HEK293 (cell line): ENCODE measurements at regions not wholly inside any gene's neighbourhood (a gene's known extent, or its start where the extent isn't known, plus 50 kb on each side); places are given as distances from the start of the nearest gene placed in this dataset.

Experiments used
- CTCF ChIA-PET: fragments of 350-600 bp; formaldehyde crosslinking; extraction: SDS; loops from one replicate; lab custom pipeline; 2021; ENCODE audit warnings: antibody characterized with exemption; lab: Yijun Ruan, JAX
- POLR2A ChIA-PET: fragments of 300-600 bp; formaldehyde crosslinking; extraction: SDS; loops from one replicate; lab custom pipeline; 2020; ENCODE audit warnings: antibody characterized with exemption, inconsistent platforms; lab: Yijun Ruan, JAX
- H3K27ac ChIP-seq: fragments of 200-500 bp; sonication (Bioruptor generic); 2 replicates; pipeline ENCODE4 v1.5.1; 2014; ENCODE audit warnings: low read depth, low read length, control low read depth, inconsistent platforms; ENCODE audit errors: extremely low read depth
- H3K36me3 ChIP-seq, 2 experiments: fragments of 200-500 bp in 1 of 2; sonication (Bioruptor generic) in 1 of 2; 1 replicate in 1 of 2; 2 replicates in 1 of 2; pipeline ENCODE4 v1.5.1; 2014 to 2017; ENCODE audit warnings: inconsistent platforms in 2 of 2, low read length in 2 of 2; ENCODE audit not compliant: control insufficient read depth in 2 of 2, insufficient read depth in 1 of 2
- H3K4me1 ChIP-seq: fragments of 200-500 bp; sonication (Bioruptor generic); 2 replicates; pipeline ENCODE4 v1.5.1; 2014; ENCODE audit warnings: mild to moderate bottlenecking, low read length, inconsistent platforms; ENCODE audit not compliant: control insufficient read depth, insufficient read depth
- H3K4me3 ChIP-seq: 2 replicates; pipeline ENCODE4 v1.5.1; 2011; ENCODE audit warnings: low read depth, mild to moderate bottlenecking, control low read depth, low read length, moderate library complexity
- H3K9me3 ChIP-seq: fragments of 200-500 bp; sonication (Bioruptor generic); 2 replicates; pipeline ENCODE4 v1.5.1; 2014; ENCODE audit warnings: low read depth, low read length, inconsistent platforms; ENCODE audit not compliant: control insufficient read depth, insufficient read depth
- FEZF1 ChIP-seq: fragments of 450-650 bp; formaldehyde crosslinking; IDR thresholded peaks from 2 replicates; pipeline ENCODE4 v1.5.1; 2016; ENCODE audit warnings: missing biosample characterization, missing genetic modification characterization
- IKZF3 ChIP-seq: fragments of 450-650 bp; IDR thresholded peaks from 2 replicates; pipeline ENCODE4 v1.5.0; 2018; ENCODE audit warnings: missing biosample characterization, mild to moderate bottlenecking, missing genetic modification characterization, moderate library complexity
- KLF1 ChIP-seq: fragments of 450-650 bp; formaldehyde crosslinking; IDR thresholded peaks from 2 replicates; pipeline ENCODE4 v1.5.1; 2016; ENCODE audit warnings: missing biosample characterization, missing genetic modification characterization
- KLF7 ChIP-seq: fragments of 450-650 bp; formaldehyde crosslinking; IDR thresholded peaks from 2 replicates; pipeline ENCODE4 v1.5.1; 2016; ENCODE audit warnings: missing biosample characterization, missing genetic modification characterization, borderline replicate concordance
- MEIS1 ChIP-seq: sonication (generic); formaldehyde crosslinking; IDR thresholded peaks from 2 replicates; pipeline ENCODE4 v1.8.1; 2022; ENCODE audit warnings: missing genetic modification reagents, mild to moderate bottlenecking, borderline replicate concordance
- OSR2 ChIP-seq: fragments of 450-650 bp; formaldehyde crosslinking; IDR thresholded peaks from 2 replicates; pipeline ENCODE4 v1.5.1; 2016; ENCODE audit warnings: missing biosample characterization, missing genetic modification characterization
- ZBTB20 ChIP-seq: fragments of 450-650 bp; formaldehyde crosslinking; IDR thresholded peaks from 2 replicates; pipeline ENCODE4 v1.5.1; 2016; ENCODE audit warnings: missing biosample characterization, missing genetic modification characterization
- ZBTB8A ChIP-seq: fragments of 450-650 bp; formaldehyde crosslinking; IDR thresholded peaks from 2 replicates; pipeline ENCODE4 v1.5.1; 2016; ENCODE audit warnings: missing biosample characterization, missing genetic modification characterization
- ZNF146 ChIP-seq: fragments of 450-650 bp; formaldehyde crosslinking; IDR thresholded peaks from 2 replicates; pipeline ENCODE4 v1.5.1; 2016; ENCODE audit warnings: missing biosample characterization, missing genetic modification characterization
- ZNF18 ChIP-seq: fragments of 450-650 bp; formaldehyde crosslinking; IDR thresholded peaks from 2 replicates; pipeline ENCODE4 v1.5.1; 2016; ENCODE audit warnings: missing biosample characterization, missing genetic modification characterization
- ZNF239 ChIP-seq: fragments of 450-650 bp; formaldehyde crosslinking; IDR thresholded peaks from 2 replicates; pipeline ENCODE4 v1.5.1; 2016; ENCODE audit warnings: missing biosample characterization, missing genetic modification characterization
- ZNF24 ChIP-seq: fragments of 450-650 bp; formaldehyde crosslinking; IDR thresholded peaks from 2 replicates; pipeline ENCODE4 v1.5.1; 2016; ENCODE audit warnings: missing biosample characterization, missing genetic modification characterization
- ZNF404 ChIP-seq: fragments of 450-650 bp; formaldehyde crosslinking; IDR thresholded peaks from 2 replicates; pipeline ENCODE4 v1.5.1; 2017; ENCODE audit warnings: missing biosample characterization, missing genetic modification characterization
- ZNF501 ChIP-seq: fragments of 450-650 bp; formaldehyde crosslinking; IDR thresholded peaks from 2 replicates; pipeline ENCODE4 v1.5.1; 2016; ENCODE audit warnings: missing biosample characterization, missing genetic modification characterization
- ZNF623 ChIP-seq: fragments of 450-650 bp; formaldehyde crosslinking; IDR thresholded peaks from 2 replicates; pipeline ENCODE4 v1.5.1; 2016; ENCODE audit warnings: missing biosample characterization, missing genetic modification characterization
- ZNF658 ChIP-seq: fragments of 450-650 bp; formaldehyde crosslinking; IDR thresholded peaks from 2 replicates; pipeline ENCODE4; 2016; ENCODE audit warnings: missing biosample characterization, missing genetic modification characterization
- ZNF670 ChIP-seq: fragments of 450-650 bp; formaldehyde crosslinking; IDR thresholded peaks from 2 replicates; pipeline ENCODE4 v1.5.1; 2016; ENCODE audit warnings: missing biosample characterization, missing genetic modification characterization, low read depth
- ZNF777 ChIP-seq: fragments of 450-650 bp; formaldehyde crosslinking; IDR thresholded peaks from 2 replicates; pipeline ENCODE4 v1.5.1; 2017; ENCODE audit warnings: missing biosample characterization, missing genetic modification characterization, borderline replicate concordance
- ZSCAN16 ChIP-seq: fragments of 450-650 bp; formaldehyde crosslinking; IDR thresholded peaks from 2 replicates; pipeline ENCODE4 v1.5.1; 2016; ENCODE audit warnings: missing biosample characterization, missing genetic modification characterization
- ZSCAN23 ChIP-seq: fragments of 450-650 bp; formaldehyde crosslinking; IDR thresholded peaks from 2 replicates; pipeline ENCODE4 v1.5.1; 2016; ENCODE audit warnings: missing biosample characterization, missing genetic modification characterization
- TF ChIP-seq, protein P1 (sequence below): fragments of 450-650 bp; formaldehyde crosslinking; IDR thresholded peaks from 2 replicates; pipeline ENCODE4 v1.5.1; 2017; ENCODE audit warnings: missing biosample characterization, missing genetic modification characterization
- TF ChIP-seq, protein P2 (sequence below): fragments of 450-650 bp; formaldehyde crosslinking; IDR thresholded peaks from 2 replicates; pipeline ENCODE4 v1.5.1; 2016; ENCODE audit warnings: missing biosample characterization, missing genetic modification characterization
- TF ChIP-seq, protein P3 (sequence below): IDR thresholded peaks from 2 replicates; pipeline ENCODE4 v1.6.1; 2011; ENCODE audit warnings: mild to moderate bottlenecking, low read depth, low read length, borderline replicate concordance
- TF ChIP-seq, protein P4 (sequence below): fragments of 450-650 bp; formaldehyde crosslinking; IDR thresholded peaks from 2 replicates; pipeline ENCODE4 v1.5.1; 2016; ENCODE audit warnings: missing biosample characterization, missing genetic modification characterization

- Histone ChIP-seq H3K4me1 (no peaks in the 10 kb centered on the region), H3K4me3 (no peak overlapping the region)
- CTCF ChIA-PET: interaction anchor here (1.0 to 5.0 kb wide), 2 partner anchors 12 to 510 kb away, joined by 3 to 45 read pairs; no protein-coding TSS in a partner anchor
- TF ChIP-seq, protein P1, sequence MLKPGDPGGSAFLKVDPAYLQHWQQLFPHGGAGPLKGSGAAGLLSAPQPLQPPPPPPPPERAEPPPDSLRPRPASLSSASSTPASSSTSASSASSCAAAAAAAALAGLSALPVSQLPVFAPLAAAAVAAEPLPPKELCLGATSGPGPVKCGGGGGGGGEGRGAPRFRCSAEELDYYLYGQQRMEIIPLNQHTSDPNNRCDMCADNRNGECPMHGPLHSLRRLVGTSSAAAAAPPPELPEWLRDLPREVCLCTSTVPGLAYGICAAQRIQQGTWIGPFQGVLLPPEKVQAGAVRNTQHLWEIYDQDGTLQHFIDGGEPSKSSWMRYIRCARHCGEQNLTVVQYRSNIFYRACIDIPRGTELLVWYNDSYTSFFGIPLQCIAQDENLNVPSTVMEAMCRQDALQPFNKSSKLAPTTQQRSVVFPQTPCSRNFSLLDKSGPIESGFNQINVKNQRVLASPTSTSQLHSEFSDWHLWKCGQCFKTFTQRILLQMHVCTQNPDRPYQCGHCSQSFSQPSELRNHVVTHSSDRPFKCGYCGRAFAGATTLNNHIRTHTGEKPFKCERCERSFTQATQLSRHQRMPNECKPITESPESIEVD (tag by site-specific recombination): no peak
- TF ChIP-seq ZSCAN23 (tag by site-specific recombination) (no peak), KLF7 (tag by site-specific recombination) (no peak), ZNF623 (tag by site-specific recombination) (no peak)
- TF ChIP-seq, all 188 proteins: peak for 0
- POLR2A ChIA-PET: no interaction called here
- Histone ChIP-seq H3K27ac (no peak overlapping the region), H3K9me3 (no peaks in the 10 kb centered on the region), H3K36me3 (no peaks in the 10 kb centered on the region)
Measured at GRCh38 chr6:168880271-168880670, 373.4 kb downstream of the THBS2 start.

DNA sequence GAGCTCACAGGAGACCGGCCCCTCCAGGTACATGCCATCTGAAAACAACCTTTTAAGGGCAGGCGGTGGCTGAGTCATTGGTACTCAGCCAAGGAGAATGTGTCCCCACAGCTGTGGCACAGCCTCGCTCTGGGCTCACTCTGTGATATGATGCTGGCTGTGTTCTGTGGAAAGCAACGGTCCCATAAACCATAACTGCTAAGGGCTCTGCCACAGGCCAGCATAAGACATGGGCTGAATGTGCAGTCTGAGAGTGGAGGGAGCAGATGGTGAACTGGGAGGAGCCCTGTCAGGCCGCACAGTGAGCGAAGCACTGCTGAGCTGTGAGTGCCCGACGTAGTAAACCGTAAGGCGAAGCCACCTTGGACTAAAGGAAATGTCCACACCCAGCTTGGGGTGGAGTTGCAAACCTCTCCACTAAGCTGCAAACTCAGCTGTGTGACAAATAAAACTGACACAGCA, 375.8 kb downstream of the THBS2 start:
- no peaks in the 10 kb centered on the region for H3K9me3 ChIP-seq
- no peak for TF ChIP-seq ZSCAN16 (tag by site-specific recombination)
- TF ChIP-seq, protein P2, sequence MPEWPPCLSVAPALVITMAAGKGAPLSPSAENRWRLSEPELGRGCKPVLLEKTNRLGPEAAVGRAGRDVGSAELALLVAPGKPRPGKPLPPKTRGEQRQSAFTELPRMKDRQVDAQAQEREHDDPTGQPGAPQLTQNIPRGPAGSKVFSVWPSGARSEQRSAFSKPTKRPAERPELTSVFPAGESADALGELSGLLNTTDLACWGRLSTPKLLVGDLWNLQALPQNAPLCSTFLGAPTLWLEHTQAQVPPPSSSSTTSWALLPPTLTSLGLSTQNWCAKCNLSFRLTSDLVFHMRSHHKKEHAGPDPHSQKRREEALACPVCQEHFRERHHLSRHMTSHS (tag by site-specific recombination): no peak
- no peak for TF ChIP-seq ZNF501 (tag by site-specific recombination)
- no peaks in the 10 kb centered on the region for H3K4me1 ChIP-seq
- H3K4me3 ChIP-seq: no peak overlapping the region
- H3K36me3 ChIP-seq: no peaks in the 10 kb centered on the region
- CTCF ChIA-PET: interaction anchor here (0.6 to 1.0 kb wide), 2 partner anchors 123 to 508 kb away, joined by 3 to 9 read pairs; no protein-coding TSS in a partner anchor
- no peak overlapping the region for H3K27ac ChIP-seq
- POLR2A ChIA-PET: interaction anchor here (0.6 kb wide), 1 partner anchor 336 kb away, joined by 3 read pairs; no protein-coding TSS in a partner anchor

GRCh38 chr6:168876956-168877355, 376.7 kb downstream of the THBS2 start:
- ChIA-PET CTCF (interaction anchor here (0.6 to 1.8 kb wide), 3 partner anchors 18 to 507 kb away, joined by 3 to 6 read pairs (median 5); no protein-coding TSS in a partner anchor), POLR2A (no interaction called here)
- H3K27ac ChIP-seq: no peak overlapping the region
- H3K4me1 ChIP-seq: no peaks in the 10 kb centered on the region
- no peaks in the 10 kb centered on the region for H3K9me3 ChIP-seq
- H3K36me3 ChIP-seq: no peaks in the 10 kb centered on the region
- no peak overlapping the region for H3K4me3 ChIP-seq
- TF ChIP-seq ZNF670 (tag by site-specific recombination) (no peak), FEZF1 (tag by site-specific recombination) (no peak), ZBTB20 (tag by site-specific recombination) (no peak), ZNF404 (tag by site-specific recombination) (no peak), IKZF3 (tag by site-specific recombination) (no peak), OSR2 (tag by site-specific recombination) (no peak), MEIS1 (CRISPR knock-in tag) (no peak), ZNF777 (tag by site-specific recombination) (no peak), ZNF239 (no peak), KLF1 (tag by site-specific recombination) (no peak), ZNF658 (tag by site-specific recombination) (no peak), ZNF146 (tag by site-specific recombination) (no peak), ZNF18 (no peak), ZNF24 (no peak), ZBTB8A (tag by site-specific recombination) (no peak)
- TF ChIP-seq, protein P3, sequence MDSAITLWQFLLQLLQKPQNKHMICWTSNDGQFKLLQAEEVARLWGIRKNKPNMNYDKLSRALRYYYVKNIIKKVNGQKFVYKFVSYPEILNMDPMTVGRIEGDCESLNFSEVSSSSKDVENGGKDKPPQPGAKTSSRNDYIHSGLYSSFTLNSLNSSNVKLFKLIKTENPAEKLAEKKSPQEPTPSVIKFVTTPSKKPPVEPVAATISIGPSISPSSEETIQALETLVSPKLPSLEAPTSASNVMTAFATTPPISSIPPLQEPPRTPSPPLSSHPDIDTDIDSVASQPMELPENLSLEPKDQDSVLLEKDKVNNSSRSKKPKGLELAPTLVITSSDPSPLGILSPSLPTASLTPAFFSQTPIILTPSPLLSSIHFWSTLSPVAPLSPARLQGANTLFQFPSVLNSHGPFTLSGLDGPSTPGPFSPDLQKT: no peak
- TF ChIP-seq, protein P4, sequence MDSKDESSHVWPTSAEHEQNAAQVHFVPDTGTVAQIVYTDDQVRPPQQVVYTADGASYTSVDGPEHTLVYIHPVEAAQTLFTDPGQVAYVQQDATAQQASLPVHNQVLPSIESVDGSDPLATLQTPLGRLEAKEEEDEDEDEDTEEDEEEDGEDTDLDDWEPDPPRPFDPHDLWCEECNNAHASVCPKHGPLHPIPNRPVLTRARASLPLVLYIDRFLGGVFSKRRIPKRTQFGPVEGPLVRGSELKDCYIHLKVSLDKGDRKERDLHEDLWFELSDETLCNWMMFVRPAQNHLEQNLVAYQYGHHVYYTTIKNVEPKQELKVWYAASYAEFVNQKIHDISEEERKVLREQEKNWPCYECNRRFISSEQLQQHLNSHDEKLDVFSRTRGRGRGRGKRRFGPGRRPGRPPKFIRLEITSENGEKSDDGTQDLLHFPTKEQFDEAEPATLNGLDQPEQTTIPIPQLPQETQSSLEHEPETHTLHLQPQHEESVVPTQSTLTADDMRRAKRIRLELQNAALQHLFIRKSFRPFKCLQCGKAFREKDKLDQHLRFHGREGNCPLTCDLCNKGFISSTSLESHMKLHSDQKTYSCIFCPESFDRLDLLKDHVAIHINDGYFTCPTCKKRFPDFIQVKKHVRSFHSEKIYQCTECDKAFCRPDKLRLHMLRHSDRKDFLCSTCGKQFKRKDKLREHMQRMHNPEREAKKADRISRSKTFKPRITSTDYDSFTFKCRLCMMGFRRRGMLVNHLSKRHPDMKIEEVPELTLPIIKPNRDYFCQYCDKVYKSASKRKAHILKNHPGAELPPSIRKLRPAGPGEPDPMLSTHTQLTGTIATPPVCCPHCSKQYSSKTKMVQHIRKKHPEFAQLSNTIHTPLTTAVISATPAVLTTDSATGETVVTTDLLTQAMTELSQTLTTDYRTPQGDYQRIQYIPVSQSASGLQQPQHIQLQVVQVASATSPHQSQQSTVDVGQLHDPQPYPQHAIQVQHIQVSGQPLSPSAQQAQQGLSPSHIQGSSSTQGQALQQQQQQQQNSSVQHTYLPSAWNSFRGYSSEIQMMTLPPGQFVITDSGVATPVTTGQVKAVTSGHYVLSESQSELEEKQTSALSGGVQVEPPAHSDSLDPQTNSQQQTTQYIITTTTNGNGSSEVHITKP (tag by site-specific recombination): no peak
